ENCODE measurements at regions not wholly inside any gene's neighbourhood (a gene's known extent, or its start where the extent isn't known, plus 50 kb on each side); places are given as distances from the start of the nearest gene placed in this dataset.

- H3K4me1 ChIP-seq (ENCODE audit: control insufficient read depth, insufficient read depth, low read length), result no peaks in the 10 kb centered on the region
- no peak overlapping the region for H3K4me2 ChIP-seq (ENCODE audit: control insufficient read depth, insufficient read depth)
- no TSS peak for BruUV-seq (replicated peaks)
- no peaks in the 10 kb centered on the region for H3K36me3 ChIP-seq (ENCODE audit: control insufficient read depth in 2 of 2, insufficient read depth in 2 of 2, low read length in 1 of 2)
- FAIRE-seq, result no peak
- CTCF ChIA-PET, result no interaction called here
- H3K27me3 ChIP-seq (replicated peaks in 1 of 2; ENCODE audit: control insufficient read depth in 2 of 2, insufficient read depth in 2 of 2, low read length in 1 of 2), result no peaks in the 10 kb centered on the region
- ATAC-seq, result 0 out of 3 replicates have a peak, but pooled peaks have one; percentile 21
- no peak overlapping the region for H3K9ac ChIP-seq (ENCODE audit: control insufficient read depth, insufficient read depth, low read length)
- H3K27ac ChIP-seq (ENCODE audit: control insufficient read depth, insufficient read depth), result no peak overlapping the region
- in situ Hi-C loops (cut with MboI), result no loop called here
- SMC1A ChIA-PET (ENCODE audit: uncharacterized antibody, unreplicated experiment), result no interaction called here
- H4K20me1 ChIP-seq (ENCODE audit: control insufficient read depth, insufficient read depth), result no peaks in the 10 kb centered on the region
- no peak for DNase-seq (ENCODE audit: low read depth, low spot score)
- H3K79me2 ChIP-seq (ENCODE audit: control insufficient read depth, insufficient read depth, low read length), result no peaks in the 10 kb centered on the region
- no peak for TF ChIP-seq ZNF622 (IDR thresholded peaks at IDR 0.05)
- no peak for TF ChIP-seq CREM (IDR thresholded peaks at IDR 0.05; ENCODE audit: low read depth)
- TF ChIP-seq SMARCA5 (IDR thresholded peaks at IDR 0.05), result no peak
- TF ChIP-seq, protein P1, sequence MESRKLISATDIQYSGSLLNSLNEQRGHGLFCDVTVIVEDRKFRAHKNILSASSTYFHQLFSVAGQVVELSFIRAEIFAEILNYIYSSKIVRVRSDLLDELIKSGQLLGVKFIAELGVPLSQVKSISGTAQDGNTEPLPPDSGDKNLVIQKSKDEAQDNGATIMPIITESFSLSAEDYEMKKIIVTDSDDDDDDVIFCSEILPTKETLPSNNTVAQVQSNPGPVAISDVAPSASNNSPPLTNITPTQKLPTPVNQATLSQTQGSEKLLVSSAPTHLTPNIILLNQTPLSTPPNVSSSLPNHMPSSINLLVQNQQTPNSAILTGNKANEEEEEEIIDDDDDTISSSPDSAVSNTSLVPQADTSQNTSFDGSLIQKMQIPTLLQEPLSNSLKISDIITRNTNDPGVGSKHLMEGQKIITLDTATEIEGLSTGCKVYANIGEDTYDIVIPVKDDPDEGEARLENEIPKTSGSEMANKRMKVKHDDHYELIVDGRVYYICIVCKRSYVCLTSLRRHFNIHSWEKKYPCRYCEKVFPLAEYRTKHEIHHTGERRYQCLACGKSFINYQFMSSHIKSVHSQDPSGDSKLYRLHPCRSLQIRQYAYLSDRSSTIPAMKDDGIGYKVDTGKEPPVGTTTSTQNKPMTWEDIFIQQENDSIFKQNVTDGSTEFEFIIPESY (IDR thresholded peaks at IDR 0.05), result no peak
- TF ChIP-seq, protein P2, sequence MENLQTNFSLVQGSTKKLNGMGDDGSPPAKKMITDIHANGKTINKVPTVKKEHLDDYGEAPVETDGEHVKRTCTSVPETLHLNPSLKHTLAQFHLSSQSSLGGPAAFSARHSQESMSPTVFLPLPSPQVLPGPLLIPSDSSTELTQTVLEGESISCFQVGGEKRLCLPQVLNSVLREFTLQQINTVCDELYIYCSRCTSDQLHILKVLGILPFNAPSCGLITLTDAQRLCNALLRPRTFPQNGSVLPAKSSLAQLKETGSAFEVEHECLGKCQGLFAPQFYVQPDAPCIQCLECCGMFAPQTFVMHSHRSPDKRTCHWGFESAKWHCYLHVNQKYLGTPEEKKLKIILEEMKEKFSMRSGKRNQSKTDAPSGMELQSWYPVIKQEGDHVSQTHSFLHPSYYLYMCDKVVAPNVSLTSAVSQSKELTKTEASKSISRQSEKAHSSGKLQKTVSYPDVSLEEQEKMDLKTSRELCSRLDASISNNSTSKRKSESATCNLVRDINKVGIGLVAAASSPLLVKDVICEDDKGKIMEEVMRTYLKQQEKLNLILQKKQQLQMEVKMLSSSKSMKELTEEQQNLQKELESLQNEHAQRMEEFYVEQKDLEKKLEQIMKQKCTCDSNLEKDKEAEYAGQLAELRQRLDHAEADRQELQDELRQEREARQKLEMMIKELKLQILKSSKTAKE (IDR thresholded peaks at IDR 0.05; ENCODE audit: low read depth, poor library complexity, severe bottlenecking), result no peak
- TF ChIP-seq SREBF2 (IDR thresholded peaks at IDR 0.05; ENCODE audit: low read length), result no peak
- no peak for TF ChIP-seq RAD51 (IDR thresholded peaks at IDR 0.05)
- TF ChIP-seq PAX5 (IDR thresholded peaks at IDR 0.05; ENCODE audit: borderline replicate concordance, low read depth, low read length), result no peak
- POLR2A ChIA-PET, result no interaction called here
- H3K9me3 ChIP-seq (replicated peaks; ENCODE audit: control insufficient read depth, insufficient read depth, low read length), result no peaks in the 10 kb centered on the region
- RAD21 ChIA-PET (ENCODE audit: unreplicated experiment), result no interaction called here
- intact Hi-C loops (cut with micrococcal nuclease; ENCODE audit: unreplicated experiment), result no loop called here
- H2AFZ ChIP-seq (ENCODE audit: control insufficient read depth, low read depth, low read length), result no peak overlapping the region
- no peak overlapping the region for H3K4me3 ChIP-seq
These were observed 175.8 kb upstream of the ATP10B start for GRCh38 chr5:161027763-161028162.

All from GM12878 (cell line).